BJ (cell line): ENCODE measurements at regions not wholly inside any gene's neighbourhood (a gene's known extent, or its start where the extent isn't known, plus 50 kb on each side); places are given as distances from the start of the nearest gene placed in this dataset.
A peak's percentile ranks its signal among the peaks of the same experiment; 100 is the strongest.

Source experiments
- CTCF ChIA-PET: fragments of 350-600 bp; formaldehyde crosslinking; extraction: SDS; loops from one replicate; lab custom pipeline; 2021; ENCODE audit warnings: antibody characterized with exemption, inconsistent platforms; lab: Yijun Ruan, JAX
- POLR2A ChIA-PET: fragments of 300-600 bp; sonication (Branson Sonifier 250); formaldehyde crosslinking; extraction: SDS; loops from one replicate; lab custom pipeline; 2021; ENCODE audit warnings: antibody characterized with exemption; lab: Charles Lee
- DNase-seq: peaks from one replicate; pipeline ENCODE4 v3.0.0-alpha.2; 2011; ENCODE audit warnings: low read depth
- H3K27me3 ChIP-seq: 2 replicates; pipeline ENCODE4 v1.6.0; 2011; ENCODE audit warnings: low read length; ENCODE audit not compliant: control insufficient read depth, insufficient read depth
- H3K36me3 ChIP-seq: 2 replicates; pipeline ENCODE4 v1.5.1; 2011; ENCODE audit warnings: low read length; ENCODE audit not compliant: control insufficient read depth, insufficient read depth
- H3K4me3 ChIP-seq: 2 replicates; pipeline ENCODE4 v1.5.1; 2011; ENCODE audit warnings: low read depth, mild to moderate bottlenecking, control low read depth, low read length
- CTCF ChIP-seq: IDR thresholded peaks from 2 replicates; pipeline ENCODE4 v1.5.1; 2011; ENCODE audit warnings: low read depth, mild to moderate bottlenecking, control low read depth, inconsistent platforms, low read length, moderate library complexity; ENCODE audit not compliant: insufficient read depth

- ChIA-PET CTCF (interaction anchor here (0.6 to 11.8 kb wide), 6 partner anchors 9 to 328 kb away, joined by 3 to 170 read pairs (median 8); no protein-coding TSS in a partner anchor), POLR2A (no interaction called here)
- no peak for TF ChIP-seq CTCF
- no peak overlapping the region for H3K4me3 ChIP-seq
- no peaks in the 10 kb centered on the region for H3K36me3 ChIP-seq
- H3K27me3 ChIP-seq: no peaks in the 10 kb centered on the region
- DNase-seq: no peak
Observed at GRCh38 chr1:115467790-115468189, 129.7 kb upstream of the NGF start.

DNA sequence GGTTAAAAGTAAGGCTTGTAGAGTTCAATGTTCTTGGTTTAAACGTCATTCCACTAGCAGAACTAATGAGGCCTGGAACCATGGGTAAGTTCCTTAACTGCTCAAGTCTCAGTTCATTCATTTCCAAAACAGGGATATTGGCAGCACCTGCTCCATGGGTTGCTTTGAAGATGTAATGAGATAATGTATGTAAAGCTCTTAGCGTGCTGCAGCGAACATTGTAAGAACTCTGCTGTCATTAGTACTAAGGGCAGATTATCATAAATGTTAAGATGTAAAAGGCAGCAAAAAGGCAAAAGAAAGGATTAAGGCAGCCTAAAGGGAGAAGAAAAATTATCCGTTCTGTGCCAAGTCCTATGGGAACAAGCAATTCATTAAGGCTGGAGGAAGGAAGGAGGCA is 129.1 kb upstream of the NGF start:
- DNase-seq: no peak
- Histone ChIP-seq H3K27me3 (no peaks in the 10 kb centered on the region), H3K36me3 (no peaks in the 10 kb centered on the region), H3K4me3 (no peak overlapping the region)
- no peak for TF ChIP-seq CTCF
- POLR2A ChIA-PET: no interaction called here
- CTCF ChIA-PET: interaction anchor here (1.7 to 11.8 kb wide), 3 partner anchors 9 to 328 kb away, joined by 6 to 170 read pairs (median 32); no protein-coding TSS in a partner anchor

- no peaks in the 10 kb centered on the region for H3K27me3 ChIP-seq
- H3K4me3 ChIP-seq: no peak overlapping the region
- H3K36me3 ChIP-seq: no peaks in the 10 kb centered on the region
- peak; percentile 30; the same call in 1 of the 2 replicates for TF ChIP-seq CTCF
- CTCF ChIA-PET: interaction anchor here (0.9 to 11.8 kb wide), 5 partner anchors 10 to 338 kb away, joined by 3 to 170 read pairs (median 6); no protein-coding TSS in a partner anchor
- POLR2A ChIA-PET: interaction anchor here (0.6 kb wide), 1 partner anchor 129 kb away, joined by 11 read pairs; no protein-coding TSS in a partner anchor
- no peak for DNase-seq
Observed at GRCh38 chr1:115466433-115466832, 128.4 kb upstream of the NGF start.

DNA sequence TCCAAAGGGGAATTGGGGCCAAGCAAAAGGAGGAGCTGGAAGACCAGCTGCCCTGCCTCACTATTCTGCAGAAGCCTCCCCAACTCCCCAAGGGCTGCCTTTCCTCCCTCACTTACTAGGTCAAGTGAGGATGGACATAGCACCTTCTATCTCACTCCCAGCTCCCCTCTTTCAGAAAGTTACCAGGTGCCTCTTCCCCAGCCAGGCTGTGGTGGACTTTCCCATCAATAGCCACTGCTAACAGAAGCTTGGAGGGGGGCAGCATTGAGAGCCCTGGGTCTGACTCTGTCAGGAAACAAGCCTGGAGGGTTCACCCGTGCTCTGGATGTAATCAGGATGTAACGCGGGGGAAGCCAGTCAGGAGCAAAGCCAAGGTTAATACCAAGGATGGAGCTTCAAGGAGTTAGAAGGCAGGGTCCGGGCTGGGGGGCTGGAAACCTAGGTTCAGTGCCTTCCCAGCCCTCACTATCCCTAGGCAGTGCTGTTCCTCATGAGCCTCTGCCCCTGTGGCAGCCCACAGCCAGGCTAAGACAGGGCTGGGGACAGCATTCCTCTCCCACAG is 127.8 kb upstream of the NGF start:
- ChIA-PET CTCF (interaction anchor here (0.7 to 11.8 kb wide), 6 partner anchors 10 to 338 kb away, joined by 3 to 170 read pairs (median 6); no protein-coding TSS in a partner anchor), POLR2A (interaction anchor here (0.6 kb wide), 1 partner anchor 129 kb away, joined by 11 read pairs; no protein-coding TSS in a partner anchor)
- no peak for TF ChIP-seq CTCF
- Histone ChIP-seq H3K4me3 (no peak overlapping the region), H3K27me3 (no peaks in the 10 kb centered on the region), H3K36me3 (no peaks in the 10 kb centered on the region)
- DNase-seq: no peak

DNA sequence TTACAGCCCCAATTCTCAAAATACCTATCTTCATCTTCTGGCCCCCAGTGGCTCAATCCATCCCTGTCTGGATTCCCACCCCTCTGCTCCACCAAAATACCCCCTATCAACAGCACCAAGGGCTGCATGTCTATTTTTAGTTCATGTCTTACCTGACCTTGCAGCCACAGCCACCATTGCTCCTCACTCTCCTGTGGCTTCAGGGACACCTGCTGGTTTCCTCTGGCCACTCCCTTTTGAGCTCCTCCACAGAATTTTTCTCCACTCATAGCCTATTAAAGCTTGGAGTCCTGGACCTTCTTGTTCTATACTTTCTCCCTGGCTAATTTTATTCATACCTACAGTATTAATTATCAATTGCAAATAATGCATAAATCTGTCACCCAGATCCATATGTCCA is 125.3 kb upstream of the NGF start:
- Histone ChIP-seq H3K4me3 (no peak overlapping the region), H3K36me3 (no peaks in the 10 kb centered on the region), H3K27me3 (no peaks in the 10 kb centered on the region)
- POLR2A ChIA-PET: no interaction called here
- TF ChIP-seq CTCF: peak; percentile 19; the same call in 1 of the 2 replicates
- DNase-seq: no peak
- CTCF ChIA-PET: interaction anchor here (11.8 kb wide), 1 partner anchor 324 kb away, joined by 170 read pairs; no protein-coding TSS in a partner anchor
